Activated CD4-positive, alpha-beta T cell treated with anti-CD3 and anti-CD28 coated beads, Interleukin-10, Interleukin-2, amounts not matched to agents 100 ng/mL and 50 ng/mL, durations not matched to agents 16 hours and 8 hours (primary cell): ENCODE measurements at regions not wholly inside any gene's neighbourhood (a gene's known extent, or its start where the extent isn't known, plus 50 kb on each side); places are given as distances from the start of the nearest gene placed in this dataset.

Source experiments
- DNase-seq: peaks from one replicate; pipeline ENCODE4 v3.0.0-alpha.2; 2020

GRCh38 chr12:43294916-43295315 lies 257.1 kb downstream of the ADAMTS20 start:
- no peak for DNase-seq

GRCh38 chr12:43294147-43294546 lies 257.9 kb downstream of the ADAMTS20 start:
- no peak for DNase-seq

GRCh38 chr12:43293396-43293795 lies 258.6 kb downstream of the ADAMTS20 start:
- no peak for DNase-seq

GRCh38 chr12:43292699-43293098 lies 259.3 kb downstream of the ADAMTS20 start:
- DNase-seq = no peak

GRCh38 chr12:43291516-43291915 lies 260.5 kb downstream of the ADAMTS20 start:
- no peak for DNase-seq

GRCh38 chr12:43290836-43291235 lies 261.2 kb downstream of the ADAMTS20 start:
- DNase-seq = no peak

GRCh38 chr12:43289426-43289801 lies 262.6 kb downstream of the ADAMTS20 start:
- no peak for DNase-seq

GRCh38 chr12:43288671-43289425 lies 263.2 kb downstream of the ADAMTS20 start:
- DNase-seq = no peak

GRCh38 chr12:43287706-43288383 lies 264.2 kb downstream of the ADAMTS20 start:
- DNase-seq = no peak

GRCh38 chr12:43286986-43287385 lies 265.0 kb downstream of the ADAMTS20 start:
- DNase-seq = no peak

GRCh38 chr12:43285159-43285598 lies 266.8 kb downstream of the ADAMTS20 start:
- DNase-seq = no peak

GRCh38 chr12:43284486-43285158 lies 267.4 kb downstream of the ADAMTS20 start:
- no peak for DNase-seq

- DNase-seq = no peak
These were observed 268.8 kb downstream of the ADAMTS20 start for GRCh38 chr12:43283206-43283605.

- no peak for DNase-seq
These were observed 269.9 kb downstream of the ADAMTS20 start for GRCh38 chr12:43282106-43282505.

GRCh38 chr12:43281563-43281962 lies 270.4 kb downstream of the ADAMTS20 start:
- DNase-seq = no peak

GRCh38 chr12:43278541-43278832 lies 273.5 kb downstream of the ADAMTS20 start:
- DNase-seq = no peak

GRCh38 chr12:43277651-43278540 lies 274.1 kb downstream of the ADAMTS20 start:
- DNase-seq = no peak

- DNase-seq = no peak
These were observed 278.5 kb downstream of the ADAMTS20 start for GRCh38 chr12:43273467-43273866.

GRCh38 chr12:43271659-43272058 lies 280.3 kb downstream of the ADAMTS20 start:
- DNase-seq = no peak

- DNase-seq = no peak
These were observed 284.2 kb downstream of the ADAMTS20 start for GRCh38 chr12:43267818-43268217.

GRCh38 chr12:43261701-43262100 lies 290.3 kb downstream of the ADAMTS20 start:
- DNase-seq = no peak

- DNase-seq = no peak
These were observed 296.4 kb downstream of the ADAMTS20 start for GRCh38 chr12:43255522-43256111.

- DNase-seq = no peak
These were observed 299.4 kb downstream of the ADAMTS20 start for GRCh38 chr12:43252585-43252984.
